ENCODE measurements at regions not wholly inside any gene's neighbourhood (a gene's known extent, or its start where the extent isn't known, plus 50 kb on each side); places are given as distances from the start of the nearest gene placed in this dataset.

GRCh38 chr1:244137276-244137675 is 86.2 kb downstream of the ZBTB18 start:
- no peaks in the 10 kb centered on the region for H3K27me3 ChIP-seq (ENCODE audit: control insufficient read depth, insufficient read depth, low read length, poor library complexity, severe bottlenecking)
- 86 to 95% methylated on average over 2 of the region's 2 CpGs for WGBS, 2 experiments
- H3K36me3 ChIP-seq (ENCODE audit: control insufficient read depth, insufficient read depth, low read length) = no peaks in the 10 kb centered on the region
- H3K9me3 ChIP-seq (ENCODE audit: control insufficient read depth, low read length) = no peaks in the 10 kb centered on the region
- no peaks in the 10 kb centered on the region for H3K4me1 ChIP-seq (ENCODE audit: control insufficient read depth, insufficient read depth, low read length)
- no peak overlapping the region for H3K27ac ChIP-seq (ENCODE audit: insufficient read depth, low read depth, low read length, poor library complexity, severe bottlenecking)
- no peak overlapping the region for H3K4me3 ChIP-seq (ENCODE audit: insufficient read depth, low read depth, low read length)

- H3K9me3 ChIP-seq (ENCODE audit: control insufficient read depth, low read length) = no peaks in the 10 kb centered on the region
- no peaks in the 10 kb centered on the region for H3K27me3 ChIP-seq (ENCODE audit: control insufficient read depth, insufficient read depth, low read length, poor library complexity, severe bottlenecking)
- no peaks in the 10 kb centered on the region for H3K36me3 ChIP-seq (ENCODE audit: control insufficient read depth, insufficient read depth, low read length)
- 95 to 96% methylated on average over 6 of the region's 6 CpGs for WGBS, 2 experiments
- no peak overlapping the region for H3K27ac ChIP-seq (ENCODE audit: insufficient read depth, low read depth, low read length, poor library complexity, severe bottlenecking)
- H3K4me3 ChIP-seq (ENCODE audit: insufficient read depth, low read depth, low read length) = no peak overlapping the region
- no peaks in the 10 kb centered on the region for H3K4me1 ChIP-seq (ENCODE audit: control insufficient read depth, insufficient read depth, low read length)
Measured at GRCh38 chr1:244137725-244138124, 86.6 kb downstream of the ZBTB18 start.

- H3K27me3 ChIP-seq (ENCODE audit: control insufficient read depth, insufficient read depth, low read length, poor library complexity, severe bottlenecking) = no peaks in the 10 kb centered on the region
- no peaks in the 10 kb centered on the region for H3K9me3 ChIP-seq (ENCODE audit: control insufficient read depth, low read length)
- H3K4me1 ChIP-seq (ENCODE audit: control insufficient read depth, insufficient read depth, low read length) = no peaks in the 10 kb centered on the region
- H3K36me3 ChIP-seq (ENCODE audit: control insufficient read depth, insufficient read depth, low read length) = no peaks in the 10 kb centered on the region
- no peak overlapping the region for H3K27ac ChIP-seq (ENCODE audit: insufficient read depth, low read depth, low read length, poor library complexity, severe bottlenecking)
- no peak overlapping the region for H3K4me3 ChIP-seq (ENCODE audit: insufficient read depth, low read depth, low read length)
- 90 to 93% methylated on average over 7 of the region's 7 CpGs for WGBS, 2 experiments
Measured at GRCh38 chr1:244138399-244138798, 87.3 kb downstream of the ZBTB18 start.

GRCh38 chr1:244139655-244140054 is 88.6 kb downstream of the ZBTB18 start:
- Histone ChIP-seq H3K27me3 (ENCODE audit: control insufficient read depth, insufficient read depth, low read length, poor library complexity, severe bottlenecking) (no peaks in the 10 kb centered on the region), H3K4me1 (ENCODE audit: control insufficient read depth, insufficient read depth, low read length) (no peaks in the 10 kb centered on the region), H3K9me3 (ENCODE audit: control insufficient read depth, low read length) (no peaks in the 10 kb centered on the region), H3K4me3 (ENCODE audit: insufficient read depth, low read depth, low read length) (no peak overlapping the region), H3K36me3 (ENCODE audit: control insufficient read depth, insufficient read depth, low read length) (no peaks in the 10 kb centered on the region), H3K27ac (ENCODE audit: insufficient read depth, low read depth, low read length, poor library complexity, severe bottlenecking) (no peak overlapping the region)
- 87 to 89% methylated on average over 16 of the region's 16 CpGs for WGBS, 2 experiments

- Histone ChIP-seq H3K4me3 (ENCODE audit: insufficient read depth, low read depth, low read length) (no peak overlapping the region), H3K27ac (ENCODE audit: insufficient read depth, low read depth, low read length, poor library complexity, severe bottlenecking) (no peak overlapping the region), H3K4me1 (ENCODE audit: control insufficient read depth, insufficient read depth, low read length) (no peaks in the 10 kb centered on the region), H3K27me3 (ENCODE audit: control insufficient read depth, insufficient read depth, low read length, poor library complexity, severe bottlenecking) (no peaks in the 10 kb centered on the region), H3K36me3 (ENCODE audit: control insufficient read depth, insufficient read depth, low read length) (no peaks in the 10 kb centered on the region), H3K9me3 (ENCODE audit: control insufficient read depth, low read length) (no peaks in the 10 kb centered on the region)
- WGBS, 2 experiments = 94 to 100% methylated on average over 3 of the region's 3 CpGs
Measured at GRCh38 chr1:244140420-244140819, 89.3 kb downstream of the ZBTB18 start.

GRCh38 chr1:244144053-244144452 is 93.0 kb downstream of the ZBTB18 start:
- H3K36me3 ChIP-seq (ENCODE audit: control insufficient read depth, insufficient read depth, low read length) = no peaks in the 10 kb centered on the region
- no peaks in the 10 kb centered on the region for H3K9me3 ChIP-seq (ENCODE audit: control insufficient read depth, low read length)
- WGBS, 2 experiments = 92 to 94% methylated on average over 2 of the region's 2 CpGs
- no peak overlapping the region for H3K27ac ChIP-seq (ENCODE audit: insufficient read depth, low read depth, low read length, poor library complexity, severe bottlenecking)
- no peak overlapping the region for H3K4me3 ChIP-seq (ENCODE audit: insufficient read depth, low read depth, low read length)
- H3K27me3 ChIP-seq (ENCODE audit: control insufficient read depth, insufficient read depth, low read length, poor library complexity, severe bottlenecking) = no peaks in the 10 kb centered on the region
- H3K4me1 ChIP-seq (ENCODE audit: control insufficient read depth, insufficient read depth, low read length) = no peaks in the 10 kb centered on the region

- no peak overlapping the region for H3K4me3 ChIP-seq (ENCODE audit: insufficient read depth, low read depth, low read length)
- no peaks in the 10 kb centered on the region for H3K9me3 ChIP-seq (ENCODE audit: control insufficient read depth, low read length)
- WGBS, 2 experiments = 89 to 93% methylated on average over 5 of the region's 5 CpGs
- no peaks in the 10 kb centered on the region for H3K27me3 ChIP-seq (ENCODE audit: control insufficient read depth, insufficient read depth, low read length, poor library complexity, severe bottlenecking)
- no peak overlapping the region for H3K27ac ChIP-seq (ENCODE audit: insufficient read depth, low read depth, low read length, poor library complexity, severe bottlenecking)
- H3K36me3 ChIP-seq (ENCODE audit: control insufficient read depth, insufficient read depth, low read length) = no peaks in the 10 kb centered on the region
- no peaks in the 10 kb centered on the region for H3K4me1 ChIP-seq (ENCODE audit: control insufficient read depth, insufficient read depth, low read length)
Measured at GRCh38 chr1:244150071-244150470, 99.0 kb downstream of the ZBTB18 start.

- no peaks in the 10 kb centered on the region for H3K9me3 ChIP-seq (ENCODE audit: control insufficient read depth, low read length)
- H3K36me3 ChIP-seq (ENCODE audit: control insufficient read depth, insufficient read depth, low read length) = no peaks in the 10 kb centered on the region
- no peak overlapping the region for H3K27ac ChIP-seq (ENCODE audit: insufficient read depth, low read depth, low read length, poor library complexity, severe bottlenecking)
- no peak overlapping the region for H3K4me3 ChIP-seq (ENCODE audit: insufficient read depth, low read depth, low read length)
- 95 to 96% methylated on average over 4 of the region's 4 CpGs for WGBS, 2 experiments
- no peaks in the 10 kb centered on the region for H3K27me3 ChIP-seq (ENCODE audit: control insufficient read depth, insufficient read depth, low read length, poor library complexity, severe bottlenecking)
- peaks cover 1% of the 10 kb centered on the region for H3K4me1 ChIP-seq (ENCODE audit: control insufficient read depth, insufficient read depth, low read length)
Measured at GRCh38 chr1:244150665-244151064, 99.6 kb downstream of the ZBTB18 start.

GRCh38 chr1:244151537-244151936 is 100.5 kb downstream of the ZBTB18 start:
- 76 to 100% methylated on average over 1 to 3 of the region's 4 CpGs for WGBS, 2 experiments
- no peaks in the 10 kb centered on the region for H3K9me3 ChIP-seq (ENCODE audit: control insufficient read depth, low read length)
- H3K27ac ChIP-seq (ENCODE audit: insufficient read depth, low read depth, low read length, poor library complexity, severe bottlenecking) = no peak overlapping the region
- no peak overlapping the region for H3K4me3 ChIP-seq (ENCODE audit: insufficient read depth, low read depth, low read length)
- H3K27me3 ChIP-seq (ENCODE audit: control insufficient read depth, insufficient read depth, low read length, poor library complexity, severe bottlenecking) = no peaks in the 10 kb centered on the region
- peaks cover 4% of the 10 kb centered on the region for H3K4me1 ChIP-seq (ENCODE audit: control insufficient read depth, insufficient read depth, low read length)
- no peaks in the 10 kb centered on the region for H3K36me3 ChIP-seq (ENCODE audit: control insufficient read depth, insufficient read depth, low read length)

GRCh38 chr1:244154508-244154871 is 103.4 kb downstream of the ZBTB18 start:
- WGBS, 2 experiments = 89 to 90% methylated on average over 5 of the region's 5 CpGs
- Histone ChIP-seq H3K27me3 (ENCODE audit: control insufficient read depth, insufficient read depth, low read length, poor library complexity, severe bottlenecking) (no peaks in the 10 kb centered on the region), H3K4me3 (ENCODE audit: insufficient read depth, low read depth, low read length) (no peak overlapping the region), H3K4me1 (ENCODE audit: control insufficient read depth, insufficient read depth, low read length) (peaks cover 4% of the 10 kb centered on the region), H3K27ac (ENCODE audit: insufficient read depth, low read depth, low read length, poor library complexity, severe bottlenecking) (no peak overlapping the region), H3K36me3 (ENCODE audit: control insufficient read depth, insufficient read depth, low read length) (no peaks in the 10 kb centered on the region), H3K9me3 (ENCODE audit: control insufficient read depth, low read length) (no peaks in the 10 kb centered on the region)

GRCh38 chr1:244154872-244155531 is 103.9 kb downstream of the ZBTB18 start:
- H3K4me3 ChIP-seq (ENCODE audit: insufficient read depth, low read depth, low read length) = no peak overlapping the region
- H3K36me3 ChIP-seq (ENCODE audit: control insufficient read depth, insufficient read depth, low read length) = no peaks in the 10 kb centered on the region
- no peaks in the 10 kb centered on the region for H3K9me3 ChIP-seq (ENCODE audit: control insufficient read depth, low read length)
- WGBS, 2 experiments = 67 to 73% methylated on average over 21 of the region's 21 CpGs
- H3K27ac ChIP-seq (ENCODE audit: insufficient read depth, low read depth, low read length, poor library complexity, severe bottlenecking) = peak overlapping the region; percentile 0
- H3K27me3 ChIP-seq (ENCODE audit: control insufficient read depth, insufficient read depth, low read length, poor library complexity, severe bottlenecking) = no peaks in the 10 kb centered on the region
- peaks cover 4% of the 10 kb centered on the region for H3K4me1 ChIP-seq (ENCODE audit: control insufficient read depth, insufficient read depth, low read length)
